HFF-Myc (cell line): ENCODE measurements at regions not wholly inside any gene's neighbourhood (a gene's known extent, or its start where the extent isn't known, plus 50 kb on each side); places are given as distances from the start of the nearest gene placed in this dataset.

Experiments
- DNase-seq: peaks from one replicate; pipeline ENCODE4 v3.0.0-alpha.2; 2011; ENCODE audit warnings: low read depth; ENCODE audit errors: extremely low read depth
- H3K4me3 ChIP-seq: replicated peaks from 2 replicates; pipeline ENCODE4 v1.5.1; 2011; ENCODE audit warnings: low read depth, mild to moderate bottlenecking, control low read depth, low read length
- CTCF ChIP-seq: IDR thresholded peaks from 2 replicates; pipeline ENCODE4 v1.5.1; 2012; ENCODE audit warnings: mild to moderate bottlenecking, low read depth, low read length, control low read depth; ENCODE audit errors: missing control alignments

- H3K4me3 ChIP-seq = no peak overlapping the region
- no peak for DNase-seq
- no peak for TF ChIP-seq CTCF
Measured at GRCh38 chr16:5336941-5337340, 239.3 kb upstream of the EEF2KMT start.

GRCh38 chr16:5333991-5334390, 236.4 kb upstream of the EEF2KMT start:
- no peak for DNase-seq
- H3K4me3 ChIP-seq = no peak overlapping the region
- no peak for TF ChIP-seq CTCF

GRCh38 chr16:5333126-5333525, 235.5 kb upstream of the EEF2KMT start:
- H3K4me3 ChIP-seq = no peak overlapping the region
- DNase-seq = no peak
- TF ChIP-seq CTCF = no peak

GRCh38 chr16:5330058-5330457, 232.5 kb upstream of the EEF2KMT start:
- TF ChIP-seq CTCF = no peak
- H3K4me3 ChIP-seq = no peak overlapping the region
- no peak for DNase-seq

GRCh38 chr16:5328546-5328945, 231.0 kb upstream of the EEF2KMT start:
- no peak overlapping the region for H3K4me3 ChIP-seq
- DNase-seq = no peak
- no peak for TF ChIP-seq CTCF

- no peak for DNase-seq
- TF ChIP-seq CTCF = no peak
- H3K4me3 ChIP-seq = no peak overlapping the region
Measured at GRCh38 chr16:5326395-5326794, 228.8 kb upstream of the EEF2KMT start.

- H3K4me3 ChIP-seq = no peak overlapping the region
- no peak for TF ChIP-seq CTCF
- DNase-seq = no peak
Measured at GRCh38 chr16:5325932-5326331, 228.3 kb upstream of the EEF2KMT start.
